ENCODE measurements at regions not wholly inside any gene's neighbourhood (a gene's known extent, or its start where the extent isn't known, plus 50 kb on each side); places are given as distances from the start of the nearest gene placed in this dataset.
"Not testable (repeated sequence)": the region's sequence is repeated elsewhere in the genome, so short reads cannot be mapped to it uniquely, and the experiment has no call there.

DNA sequence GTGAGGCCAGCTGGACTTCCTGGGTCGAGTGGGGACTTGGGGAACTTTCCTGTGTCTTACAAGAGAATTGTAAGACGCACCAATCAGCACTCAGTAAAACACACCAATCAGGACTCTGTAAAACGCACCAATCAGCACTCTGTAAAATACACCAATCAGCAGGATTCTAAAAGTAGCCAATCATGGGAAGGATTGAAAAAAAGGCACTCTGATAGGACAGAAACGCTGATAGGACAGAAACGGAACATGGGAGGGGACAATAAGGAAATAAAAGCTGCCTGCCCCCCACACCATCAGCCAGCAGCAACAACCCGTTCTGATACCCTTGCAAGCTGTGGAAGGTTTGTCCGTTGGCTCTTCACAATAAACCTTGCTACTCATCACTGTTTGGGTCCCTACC, 73.1 kb upstream of the SGCG start:
- DNase-seq: no peak
- Histone ChIP-seq H3K9me3 (ENCODE audit: control insufficient read depth, low read length) (no peaks in the 10 kb centered on the region), H3K9ac (ENCODE audit: extremely low read depth, low read length, poor library complexity, severe bottlenecking) (no peak overlapping the region), H3K4me1 (ENCODE audit: control insufficient read depth, insufficient read depth, low read length) (no peaks in the 10 kb centered on the region), H3K36me3 (ENCODE audit: control insufficient read depth, insufficient read depth, low read length) (no peaks in the 10 kb centered on the region), H3K4me3 (ENCODE audit: low read length) (no peak overlapping the region), H3K27ac (ENCODE audit: low read depth, low read length) (no peak overlapping the region), H3K27me3 (ENCODE audit: control insufficient read depth, insufficient read depth, low read length, poor library complexity, severe bottlenecking) (no peaks in the 10 kb centered on the region)
- Mint-ChIP-seq H3K9me3 (no peaks in the 10 kb centered on the region), H3K27ac (no peak overlapping the region), H3K27me3 (ENCODE audit: insufficient read depth) (no peaks in the 10 kb centered on the region), H3K36me3 (ENCODE audit: low read depth) (no peaks in the 10 kb centered on the region), H3K4me3 (no peak overlapping the region), H3K4me1 (no peaks in the 10 kb centered on the region)
- TF ChIP-seq, protein P1, sequence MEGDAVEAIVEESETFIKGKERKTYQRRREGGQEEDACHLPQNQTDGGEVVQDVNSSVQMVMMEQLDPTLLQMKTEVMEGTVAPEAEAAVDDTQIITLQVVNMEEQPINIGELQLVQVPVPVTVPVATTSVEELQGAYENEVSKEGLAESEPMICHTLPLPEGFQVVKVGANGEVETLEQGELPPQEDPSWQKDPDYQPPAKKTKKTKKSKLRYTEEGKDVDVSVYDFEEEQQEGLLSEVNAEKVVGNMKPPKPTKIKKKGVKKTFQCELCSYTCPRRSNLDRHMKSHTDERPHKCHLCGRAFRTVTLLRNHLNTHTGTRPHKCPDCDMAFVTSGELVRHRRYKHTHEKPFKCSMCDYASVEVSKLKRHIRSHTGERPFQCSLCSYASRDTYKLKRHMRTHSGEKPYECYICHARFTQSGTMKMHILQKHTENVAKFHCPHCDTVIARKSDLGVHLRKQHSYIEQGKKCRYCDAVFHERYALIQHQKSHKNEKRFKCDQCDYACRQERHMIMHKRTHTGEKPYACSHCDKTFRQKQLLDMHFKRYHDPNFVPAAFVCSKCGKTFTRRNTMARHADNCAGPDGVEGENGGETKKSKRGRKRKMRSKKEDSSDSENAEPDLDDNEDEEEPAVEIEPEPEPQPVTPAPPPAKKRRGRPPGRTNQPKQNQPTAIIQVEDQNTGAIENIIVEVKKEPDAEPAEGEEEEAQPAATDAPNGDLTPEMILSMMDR (conservative IDR thresholded peaks at IDR 0.05): no peak
- 91 to 96% methylated on average over 6 to 7 of the region's 7 CpGs for WGBS, 2 experiments (ENCODE audit: insufficient coverage in 1 of 2, insufficient read length in 1 of 2)

DNA sequence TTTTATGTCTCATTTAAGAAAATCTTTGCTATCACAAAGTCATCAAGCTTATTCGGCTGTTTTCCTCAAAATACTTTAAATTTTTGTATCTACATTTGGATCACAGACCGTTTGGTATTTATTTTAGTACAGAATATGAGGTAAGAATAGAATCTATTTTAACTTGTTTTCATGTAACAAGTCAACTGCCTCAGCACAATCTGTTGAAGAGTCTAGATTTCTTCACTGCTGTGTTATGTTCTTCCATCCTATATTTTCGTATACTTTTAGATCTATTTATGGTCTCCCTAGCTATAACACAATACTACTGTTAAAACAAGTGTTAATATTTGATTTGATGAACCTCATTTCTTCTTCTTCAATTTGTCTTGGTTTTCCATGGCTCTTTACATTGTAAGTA, 61.6 kb upstream of the SGCG start:
- Mint-ChIP-seq H3K27ac (no peak overlapping the region), H3K4me3 (no peak overlapping the region), H3K9me3 (no peaks in the 10 kb centered on the region), H3K27me3 (ENCODE audit: insufficient read depth) (no peaks in the 10 kb centered on the region), H3K4me1 (no peaks in the 10 kb centered on the region), H3K36me3 (ENCODE audit: low read depth) (no peaks in the 10 kb centered on the region)
- DNase-seq: no peak
- no peaks in the 10 kb centered on the region for H3K27me3 ChIP-seq (ENCODE audit: control insufficient read depth, insufficient read depth, low read length, poor library complexity, severe bottlenecking)
- 88% methylated on average over 3 of the region's 3 CpGs; no CpG with 5 or more reads in 1 of the 2 experiments for WGBS, 2 experiments (ENCODE audit: insufficient coverage in 1 of 2, insufficient read length in 1 of 2)
- no peak overlapping the region for H3K9ac ChIP-seq (ENCODE audit: extremely low read depth, low read length, poor library complexity, severe bottlenecking)
- H3K9me3 ChIP-seq (ENCODE audit: control insufficient read depth, low read length): no peaks in the 10 kb centered on the region
- no peaks in the 10 kb centered on the region for H3K4me1 ChIP-seq (ENCODE audit: control insufficient read depth, insufficient read depth, low read length)
- H3K27ac ChIP-seq (ENCODE audit: low read depth, low read length): no peak overlapping the region
- H3K4me3 ChIP-seq (ENCODE audit: low read length): no peak overlapping the region
- H3K36me3 ChIP-seq (ENCODE audit: control insufficient read depth, insufficient read depth, low read length): no peaks in the 10 kb centered on the region
- TF ChIP-seq, protein P1 (conservative IDR thresholded peaks at IDR 0.05): no peak

DNA sequence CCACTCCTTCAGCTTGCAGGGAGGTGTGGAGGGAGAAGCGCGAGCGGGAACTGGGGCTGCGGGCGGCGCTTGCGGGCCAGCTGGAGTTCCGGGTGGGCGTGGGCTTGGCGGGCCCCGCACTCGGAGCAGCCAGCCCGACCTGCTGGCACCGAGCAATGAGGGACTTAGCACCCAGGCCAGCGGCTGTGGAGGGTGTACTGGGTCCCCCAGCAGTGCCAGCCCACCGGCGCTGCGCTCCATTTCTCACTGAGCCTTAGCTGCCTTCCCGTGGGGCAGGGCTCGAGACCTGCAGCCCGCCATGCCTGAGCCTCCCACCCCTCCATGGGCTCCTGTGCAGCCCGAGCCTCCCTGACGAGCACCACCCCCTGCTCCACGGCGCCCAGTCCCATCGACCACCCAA, 53.2 kb upstream of the SGCG start:
- H3K4me3 Mint-ChIP-seq; H3K27me3 Mint-ChIP-seq (ENCODE audit: insufficient read depth); H3K27me3 ChIP-seq (ENCODE audit: control insufficient read depth, insufficient read depth, low read length, poor library complexity, severe bottlenecking); H3K4me1 Mint-ChIP-seq; H3K9ac ChIP-seq (ENCODE audit: extremely low read depth, low read length, poor library complexity, severe bottlenecking); H3K36me3 Mint-ChIP-seq (ENCODE audit: low read depth); H3K9me3 Mint-ChIP-seq; H3K4me3 ChIP-seq (ENCODE audit: low read length); H3K27ac Mint-ChIP-seq; H3K36me3 ChIP-seq (ENCODE audit: control insufficient read depth, insufficient read depth, low read length); H3K27ac ChIP-seq (ENCODE audit: low read depth, low read length); H3K4me1 ChIP-seq (ENCODE audit: control insufficient read depth, insufficient read depth, low read length); H3K9me3 ChIP-seq (ENCODE audit: control insufficient read depth, low read length); DNase-seq: not testable (repeated sequence)
- WGBS, 2 experiments (ENCODE audit: insufficient coverage in 1 of 2, insufficient read length in 1 of 2): 95% methylated on average over 26 of the region's 26 CpGs; no CpG with 5 or more reads in 1 of the 2 experiments

DNA sequence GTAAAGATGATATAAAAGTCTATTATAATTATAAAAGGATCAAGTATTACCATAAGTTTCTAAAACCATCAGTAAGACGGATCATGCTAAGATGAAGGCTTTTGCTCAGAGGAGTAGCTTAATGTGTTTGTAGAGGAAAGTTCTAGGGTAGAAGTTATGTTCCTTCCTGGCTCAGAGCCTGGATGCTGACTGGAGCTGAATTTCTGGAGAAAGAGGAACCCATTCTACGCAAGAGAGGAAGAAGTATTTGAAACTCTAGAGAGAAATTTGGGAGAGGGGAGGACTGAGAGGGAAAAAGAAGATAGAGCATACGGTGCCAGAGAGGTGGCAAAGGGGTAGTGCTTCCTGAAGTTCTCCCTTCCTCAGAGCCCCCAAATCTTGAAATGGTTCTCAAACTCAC, 51.4 kb upstream of the SGCG start:
- Mint-ChIP-seq H3K36me3 (ENCODE audit: low read depth) (no peaks in the 10 kb centered on the region), H3K9me3 (no peaks in the 10 kb centered on the region), H3K27ac (no peak overlapping the region), H3K4me1 (no peaks in the 10 kb centered on the region), H3K4me3 (no peak overlapping the region), H3K27me3 (ENCODE audit: insufficient read depth) (no peaks in the 10 kb centered on the region)
- no peak overlapping the region for H3K9ac ChIP-seq (ENCODE audit: extremely low read depth, low read length, poor library complexity, severe bottlenecking)
- TF ChIP-seq, protein P1 (conservative IDR thresholded peaks at IDR 0.05): no peak
- no peaks in the 10 kb centered on the region for H3K4me1 ChIP-seq (ENCODE audit: control insufficient read depth, insufficient read depth, low read length)
- H3K27me3 ChIP-seq (ENCODE audit: control insufficient read depth, insufficient read depth, low read length, poor library complexity, severe bottlenecking): no peaks in the 10 kb centered on the region
- no peak for DNase-seq
- H3K4me3 ChIP-seq (ENCODE audit: low read length): no peak overlapping the region
- H3K36me3 ChIP-seq (ENCODE audit: control insufficient read depth, insufficient read depth, low read length): no peaks in the 10 kb centered on the region
- no peaks in the 10 kb centered on the region for H3K9me3 ChIP-seq (ENCODE audit: control insufficient read depth, low read length)
- no peak overlapping the region for H3K27ac ChIP-seq (ENCODE audit: low read depth, low read length)
- WGBS, 2 experiments (ENCODE audit: insufficient coverage in 1 of 2, insufficient read length in 1 of 2): 77 to 95% methylated on average over 2 to 3 of the region's 3 CpGs
